H1 (cell line): ENCODE measurements at regions not wholly inside any gene's neighbourhood (a gene's known extent, or its start where the extent isn't known, plus 50 kb on each side); places are given as distances from the start of the nearest gene placed in this dataset.

ENCODE experiments used
- CBX5 ChIP-seq: fragments of 300-800, 300-1000 bp; sonication (generic); IDR thresholded peaks from 2 replicates; pipeline ENCODE4 v1.7.1; 2016; ENCODE audit warnings: antibody characterized with exemption, low read length, low read depth
- KDM1A ChIP-seq: fragments of 200-600, 300-600 bp; sonication (generic); IDR thresholded peaks from 2 replicates; pipeline ENCODE4 v1.7.1; 2016; ENCODE audit warnings: mild to moderate bottlenecking, low read length, borderline replicate concordance
- MAX ChIP-seq: IDR thresholded peaks from 2 replicates; pipeline ENCODE4 v1.6.1; 2012; ENCODE audit warnings: inconsistent platforms
- POLR2A ChIP-seq, 2 experiments: IDR thresholded peaks; 1 replicate in 1 of 2; 2 replicates in 1 of 2; pipeline ENCODE4 v1.6.1; 2011; ENCODE audit warnings: low read depth in 2 of 2, low read length in 2 of 2, mild to moderate bottlenecking in 2 of 2; ENCODE audit errors: control extremely low read depth in 1 of 2

- TF ChIP-seq POLR2A (IDR thresholded peaks at IDR 0.05; ENCODE audit: control extremely low read depth in 1 of 2, low read depth in 2 of 2, low read length in 2 of 2), result no peak
- no peak for TF ChIP-seq CBX5
- no peak for TF ChIP-seq MAX
- no peak for TF ChIP-seq KDM1A
These were observed 193.2 kb upstream of the MYLIP start (continued) for GRCh38 chr6:15935661-15936060.
